ENCODE measurements at regions not wholly inside any gene's neighbourhood (a gene's known extent, or its start where the extent isn't known, plus 50 kb on each side); places are given as distances from the start of the nearest gene placed in this dataset.

- no peak for TF ChIP-seq ARNT (IDR thresholded peaks at IDR 0.05)
- TF ChIP-seq HDGF (IDR thresholded peaks at IDR 0.05; ENCODE audit: borderline replicate concordance) = no peak
These were observed 191.0 kb upstream of the ARX start for GRCh38 chrX:25206778-25207177.

All from HEK293T (cell line).